GM12864 (cell line): ENCODE measurements at regions not wholly inside any gene's neighbourhood (a gene's known extent, or its start where the extent isn't known, plus 50 kb on each side); places are given as distances from the start of the nearest gene placed in this dataset.

Experiments used
- DNase-seq: peaks from one replicate; pipeline ENCODE4 v3.0.0-alpha.2; 2011; ENCODE audit warnings: low read depth
- H3K4me3 ChIP-seq: 2 replicates; pipeline ENCODE4 v1.5.1; 2011; ENCODE audit warnings: mild to moderate bottlenecking, low read depth, low read length, control low read depth
- CTCF ChIP-seq: IDR thresholded peaks from 2 replicates; pipeline ENCODE4 v1.5.1; 2011; ENCODE audit warnings: low read depth, mild to moderate bottlenecking, moderate library complexity, low read length, control low read depth, inconsistent platforms; ENCODE audit errors: missing control alignments

GRCh38 chr5:68838157-68838718, 255.6 kb upstream of the SLC30A5 start:
- no peak for TF ChIP-seq CTCF
- no peak overlapping the region for H3K4me3 ChIP-seq
- no peak for DNase-seq

DNA sequence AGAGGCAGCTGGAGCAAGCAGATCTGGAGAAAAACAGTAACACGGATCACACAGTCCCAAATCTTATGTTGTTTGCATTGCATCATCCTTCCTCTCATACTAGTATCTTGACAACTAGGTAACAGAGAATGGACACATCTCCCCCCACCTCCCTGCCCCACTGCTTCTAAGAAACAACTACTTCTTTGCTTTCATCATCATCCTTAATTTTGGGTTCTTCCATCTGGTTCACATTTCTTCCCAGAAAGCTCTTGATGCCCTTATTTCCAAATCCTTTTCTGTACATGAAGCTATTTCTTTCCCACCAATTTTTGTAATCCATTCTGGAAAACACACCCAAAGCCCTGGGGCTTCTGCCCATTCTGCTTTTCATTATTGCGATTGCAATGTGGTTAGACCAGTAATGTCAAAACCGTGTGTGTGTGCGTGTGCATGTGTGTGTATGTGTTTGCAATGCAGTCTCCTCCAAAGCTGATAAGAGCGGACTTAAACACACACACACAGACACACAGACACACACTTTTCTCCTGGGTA, 254.7 kb upstream of the SLC30A5 start:
- DNase-seq = no peak
- H3K4me3 ChIP-seq = no peak overlapping the region
- TF ChIP-seq CTCF = no peak

GRCh38 chr5:68843624-68844364, 250.0 kb upstream of the SLC30A5 start:
- no peak overlapping the region for H3K4me3 ChIP-seq
- DNase-seq = no peak
- no peak for TF ChIP-seq CTCF

DNA sequence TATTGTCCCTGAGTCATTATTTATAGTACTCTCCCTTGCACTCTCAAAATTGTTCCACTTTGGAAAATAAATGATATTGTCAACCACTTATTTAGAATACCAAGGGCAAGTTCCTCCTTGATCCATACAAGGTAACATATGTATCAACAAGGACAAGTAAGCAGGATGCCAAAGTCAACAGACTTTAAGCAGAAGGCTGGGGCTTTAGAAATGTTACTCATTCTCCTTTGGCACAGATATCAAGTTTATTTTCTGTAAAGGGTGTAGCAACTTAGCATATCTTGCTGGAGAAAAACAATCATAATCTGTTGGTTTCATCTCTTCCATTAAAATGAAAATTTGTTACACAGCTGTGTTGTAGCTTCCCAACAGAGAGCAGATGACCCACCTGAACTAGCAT, 248.7 kb upstream of the SLC30A5 start:
- no peak overlapping the region for H3K4me3 ChIP-seq
- no peak for DNase-seq
- no peak for TF ChIP-seq CTCF

GRCh38 chr5:68846828-68847227, 247.0 kb upstream of the SLC30A5 start:
- no peak overlapping the region for H3K4me3 ChIP-seq
- no peak for TF ChIP-seq CTCF
- no peak for DNase-seq

- no peak for TF ChIP-seq CTCF
- no peak overlapping the region for H3K4me3 ChIP-seq
- no peak for DNase-seq
These were observed 245.7 kb upstream of the SLC30A5 start for GRCh38 chr5:68848091-68848490.
